SU-DHL-6 (cell line): ENCODE measurements at regions not wholly inside any gene's neighbourhood (a gene's known extent, or its start where the extent isn't known, plus 50 kb on each side); places are given as distances from the start of the nearest gene placed in this dataset.
A peak's percentile ranks its signal among the peaks of the same experiment; 100 is the strongest.

Source experiments
- H2AFZ ChIP-seq: fragments of 200-600 bp; sonication (generic); 2 replicates; pipeline ENCODE4 v1.6.1; 2014; ENCODE audit warnings: low read depth, mild to moderate bottlenecking, moderate library complexity, mixed read lengths, antibody characterized with exemption, low read length; ENCODE audit not compliant: severe bottlenecking
- H3F3A ChIP-seq: fragments of 200-600 bp; shearing (Covaris generic); 2 replicates; pipeline ENCODE4 v1.6.0; 2016; ENCODE audit warnings: antibody characterized with exemption, mild to moderate bottlenecking; ENCODE audit not compliant: insufficient read depth
- H3K27ac ChIP-seq: fragments of 200-600 bp; sonication (generic); 2 replicates; pipeline ENCODE4 v1.5.1; 2016; ENCODE audit warnings: low read depth, mild to moderate bottlenecking, low read length, moderate library complexity, mixed read lengths
- H3K27me3 ChIP-seq: fragments of 200-600 bp; sonication (generic), shearing (Covaris generic); 2 replicates; pipeline ENCODE4 v1.6.0; 2014; ENCODE audit warnings: mild to moderate bottlenecking, low read length
- H3K36me3 ChIP-seq: fragments of 200-600 bp; sonication (generic); 2 replicates; pipeline ENCODE4 v1.6.1; 2014; ENCODE audit warnings: mild to moderate bottlenecking, low read length, mixed read lengths
- H3K4me2 ChIP-seq: fragments of 300-600, 200-600 bp; shearing (Covaris generic), sonication (generic); 2 replicates; pipeline ENCODE4 v1.6.0; 2014; ENCODE audit warnings: low read length, low read depth, mild to moderate bottlenecking; ENCODE audit not compliant: poor library complexity, severe bottlenecking
- H3K4me3 ChIP-seq: fragments of 200-600 bp; sonication (generic); 2 replicates; pipeline ENCODE4 v1.5.1; 2014; ENCODE audit warnings: antibody characterized with exemption, low read length, mild to moderate bottlenecking, mixed read lengths; ENCODE audit not compliant: insufficient read depth, poor library complexity, severe bottlenecking
- H3K79me2 ChIP-seq: fragments of 200-600 bp; sonication (generic); 2 replicates; pipeline ENCODE4 v1.6.1; 2014; ENCODE audit warnings: mild to moderate bottlenecking, low read length, moderate library complexity; ENCODE audit not compliant: insufficient read depth
- H3K9ac ChIP-seq: fragments of 200-600 bp; sonication (generic); 2 replicates; pipeline ENCODE4 v1.7.0; 2014; ENCODE audit warnings: mild to moderate bottlenecking, low read length
- H3K9me2 ChIP-seq: fragments of 200-600 bp; sonication (generic); replicated peaks from 2 replicates; pipeline ENCODE4 v1.6.1; 2014; ENCODE audit warnings: low read length; ENCODE audit not compliant: insufficient read depth
- H3K9me3 ChIP-seq: fragments of 200-600 bp; sonication (generic); 2 replicates; pipeline ENCODE4 v1.6.1; 2014; ENCODE audit warnings: low read length, mixed read lengths; ENCODE audit not compliant: insufficient read depth
- H4K20me1 ChIP-seq: fragments of 200-600 bp; sonication (generic); 2 replicates; pipeline ENCODE4 v1.6.1; 2014; ENCODE audit warnings: low read depth, mild to moderate bottlenecking, antibody characterized with exemption, low read length, moderate library complexity, mixed read lengths
- CTCF ChIP-seq: fragments of 200-600 bp; sonication (generic); IDR thresholded peaks from one replicate; pipeline ENCODE4 v1.5.1; 2017; ENCODE audit warnings: antibody characterized with exemption, mild to moderate bottlenecking, low read length, moderate library complexity; ENCODE audit not compliant: insufficient read depth, poor library complexity, severe bottlenecking
- EZH2phosphoT487 ChIP-seq: fragments of 200-600 bp; sonication (generic), shearing (Covaris generic); conservative IDR thresholded peaks from 2 replicates; pipeline ENCODE4 v1.6.1; 2018; ENCODE audit warnings: mild to moderate bottlenecking, antibody characterized with exemption, low read length, moderate library complexity, mixed read lengths

DNA sequence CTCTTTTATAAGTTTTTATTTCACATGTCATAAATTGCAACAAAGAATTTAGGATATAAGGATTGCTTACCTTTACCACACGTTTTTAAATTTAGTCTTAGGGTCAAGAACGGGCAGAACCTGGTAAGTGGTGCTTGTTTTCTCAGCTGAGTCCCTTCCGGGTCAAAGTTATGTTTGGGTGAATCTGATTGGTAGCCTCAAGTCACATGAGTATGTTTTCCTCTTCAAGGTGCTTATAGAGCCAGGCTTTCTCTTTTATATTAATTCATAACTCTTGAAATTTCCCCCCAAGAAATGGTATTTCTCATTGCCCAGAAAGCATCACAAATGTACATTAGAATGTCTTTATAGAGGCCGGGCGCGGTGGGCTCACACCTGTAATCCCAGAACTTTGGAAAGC lies 415.7 kb upstream of the ROBO2 start:
- Histone ChIP-seq H3K9me3 (0 out of 2 replicates have a peak, but pooled peaks cover 3% of the 10 kb centered on the region), H3K4me2 (peak overlapping the region; percentile 18), H3K27me3 (no peaks in the 10 kb centered on the region), H4K20me1 (no peaks in the 10 kb centered on the region), H3F3A (no peaks in the 10 kb centered on the region), H3K4me3 (no peak overlapping the region), H3K9me2 (no peaks in the 10 kb centered on the region), H3K27ac (no peak overlapping the region), H2AFZ (peak overlapping the region; percentile 12), H3K79me2 (no peaks in the 10 kb centered on the region), H3K36me3 (no peaks in the 10 kb centered on the region), H3K9ac (no peak overlapping the region)
- TF ChIP-seq EZH2phosphoT487, result no peak
- TF ChIP-seq CTCF, result no peak

GRCh38 chr3:76627236-76627635 lies 412.7 kb upstream of the ROBO2 start:
- Histone ChIP-seq H3K36me3 (no peaks in the 10 kb centered on the region), H3K4me3 (no peak overlapping the region), H3K79me2 (no peaks in the 10 kb centered on the region), H3K9ac (no peak overlapping the region), H3F3A (no peaks in the 10 kb centered on the region), H3K4me2 (no peak overlapping the region), H3K9me3 (0 out of 2 replicates have a peak, but pooled peaks cover 3% of the 10 kb centered on the region), H4K20me1 (no peaks in the 10 kb centered on the region), H3K27me3 (no peaks in the 10 kb centered on the region), H3K27ac (no peak overlapping the region), H3K9me2 (no peaks in the 10 kb centered on the region), H2AFZ (no peak overlapping the region)
- TF ChIP-seq EZH2phosphoT487 (no peak), CTCF (no peak)

- Histone ChIP-seq H3K27ac (no peak overlapping the region), H3K36me3 (no peaks in the 10 kb centered on the region), H3F3A (no peaks in the 10 kb centered on the region), H3K9ac (no peak overlapping the region), H3K4me2 (no peak overlapping the region), H3K79me2 (no peaks in the 10 kb centered on the region), H3K4me3 (no peak overlapping the region), H4K20me1 (no peaks in the 10 kb centered on the region), H3K9me3 (no peaks in the 10 kb centered on the region), H2AFZ (no peak overlapping the region), H3K27me3 (no peaks in the 10 kb centered on the region), H3K9me2 (no peaks in the 10 kb centered on the region)
- TF ChIP-seq CTCF, result no peak
- no peak for TF ChIP-seq EZH2phosphoT487
These were observed 408.6 kb upstream of the ROBO2 start for GRCh38 chr3:76631251-76631650.
